C4-2B (cell line): ENCODE measurements at regions not wholly inside any gene's neighbourhood (a gene's known extent, or its start where the extent isn't known, plus 50 kb on each side); places are given as distances from the start of the nearest gene placed in this dataset.

Experiments used
- CTCF ChIP-seq: fragments of 450-650 bp; conservative IDR thresholded peaks from 2 replicates; pipeline ENCODE4 v1.5.1; 2017; ENCODE audit warnings: mild to moderate bottlenecking
- ZFX ChIP-seq: fragments of 450-650 bp; IDR thresholded peaks from 2 replicates; pipeline ENCODE4 v1.6.1; 2017

DNA sequence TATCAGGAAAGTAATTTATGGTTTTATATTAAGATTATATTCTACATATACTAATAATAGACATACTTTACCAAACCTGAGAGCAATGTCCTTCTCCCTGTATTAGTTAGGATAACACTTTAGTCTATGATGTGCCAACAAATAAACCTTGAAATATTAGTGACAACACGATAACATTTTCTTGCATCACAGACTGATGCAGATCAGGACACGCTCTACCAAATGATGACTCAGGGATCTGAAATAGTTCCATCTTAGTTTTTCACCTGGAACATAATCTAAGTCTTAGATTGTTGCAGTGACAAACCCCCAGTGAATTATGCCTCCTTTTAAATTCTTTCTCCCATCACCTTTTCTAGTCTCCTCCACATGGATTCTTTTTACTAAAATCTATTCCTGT, 214.2 kb downstream of the CLCN4 start:
- TF ChIP-seq CTCF (no peak), ZFX (no peak)
